A549 (cell line): ENCODE measurements at regions not wholly inside any gene's neighbourhood (a gene's known extent, or its start where the extent isn't known, plus 50 kb on each side); places are given as distances from the start of the nearest gene placed in this dataset.

Experiments
- CBX2 ChIP-seq: fragments of 200-600 bp; sonication (generic); IDR thresholded peaks from 2 replicates; pipeline ENCODE4 v1.6.1; 2016; ENCODE audit warnings: low read depth, mild to moderate bottlenecking, borderline replicate concordance
- CBX8 ChIP-seq: fragments of 200-600 bp; sonication (generic); IDR thresholded peaks from 2 replicates; pipeline ENCODE4 v1.6.1; 2016
- CEBPB ChIP-seq, 2 experiments: fragments of >200 bp in 1 of 2; sonication (Bioruptor Twin) in 1 of 2; formaldehyde crosslinking in 1 of 2; IDR thresholded peaks; 2 replicates each; pipeline ENCODE4 v1.6.1; 2012 to 2016
- CHD2 ChIP-seq: fragments of 150-350 bp; IDR thresholded peaks from 2 replicates; pipeline ENCODE4 v1.6.1; 2014; ENCODE audit warnings: low read length; ENCODE audit not compliant: partially characterized antibody
- JUN ChIP-seq, 2 experiments: fragments of >200 bp; sonication (Bioruptor Twin); formaldehyde crosslinking; IDR thresholded peaks; 2 replicates in 1 of 2; 3 replicates in 1 of 2; pipeline ENCODE4 v1.6.1; 2016 to 2017
- KDM1A ChIP-seq: fragments of 200-600 bp; sonication (generic); IDR thresholded peaks from 2 replicates; pipeline ENCODE4 v1.6.1; 2016; ENCODE audit warnings: low read depth, mild to moderate bottlenecking
- MYC ChIP-seq: IDR thresholded peaks from 2 replicates; pipeline ENCODE4 v1.6.1; 2012; ENCODE audit warnings: mild to moderate bottlenecking, inconsistent platforms, low read length, improper control_type of control experiment, borderline replicate concordance
- NFE2L2 ChIP-seq: fragments of 150-350 bp; conservative IDR thresholded peaks from 2 replicates; pipeline ENCODE4 v1.6.1; 2014; ENCODE audit warnings: low read length
- POLR2A ChIP-seq: IDR thresholded peaks from 2 replicates; pipeline ENCODE4 v1.6.1; 2012; ENCODE audit warnings: mild to moderate bottlenecking, low read length
- RAD21 ChIP-seq, 2 experiments: fragments of >200 bp in 1 of 2; sonication (Bioruptor Twin) in 1 of 2; formaldehyde crosslinking in 1 of 2; IDR thresholded peaks in 1 of 2; conservative IDR thresholded peaks in 1 of 2; 2 replicates in 1 of 2; 3 replicates in 1 of 2; pipeline ENCODE4 v1.6.1; 2012 to 2018; ENCODE audit warnings: inconsistent platforms in 1 of 2
- RFX5 ChIP-seq: fragments of 450-650 bp; IDR thresholded peaks from 2 replicates; pipeline ENCODE4 v1.7.1; 2014; ENCODE audit warnings: antibody characterized with exemption, mild to moderate bottlenecking, moderate library complexity
- TF ChIP-seq, protein P1 (sequence below): fragments of >200 bp; sonication (Bioruptor Twin); formaldehyde crosslinking; IDR thresholded peaks from 3 replicates; pipeline ENCODE4 v1.5.1; 2016
- TF ChIP-seq, protein P2 (sequence below): IDR thresholded peaks from 2 replicates; pipeline ENCODE4 v1.6.1; 2012

DNA sequence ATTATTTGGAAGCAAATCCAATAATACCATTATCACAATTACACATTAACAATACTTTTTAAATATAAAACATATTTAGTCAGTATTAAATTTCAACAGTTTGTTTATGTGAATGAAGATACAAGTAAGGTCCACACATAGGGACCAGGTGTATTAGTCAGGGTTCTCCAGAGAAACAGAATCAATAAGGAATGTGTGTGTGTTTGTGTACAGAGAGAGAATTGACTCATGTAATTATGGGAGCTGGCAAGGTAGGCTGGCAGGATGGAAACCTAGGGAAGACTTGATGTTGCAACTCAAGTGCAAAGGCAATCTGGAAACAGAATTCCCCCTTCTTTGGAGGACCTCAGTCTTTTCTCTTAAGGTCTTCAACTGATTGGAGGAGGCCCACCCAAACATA is 123.2 kb upstream of the OTX2 start:
- no peak for TF ChIP-seq CHD2
- TF ChIP-seq, protein P1, sequence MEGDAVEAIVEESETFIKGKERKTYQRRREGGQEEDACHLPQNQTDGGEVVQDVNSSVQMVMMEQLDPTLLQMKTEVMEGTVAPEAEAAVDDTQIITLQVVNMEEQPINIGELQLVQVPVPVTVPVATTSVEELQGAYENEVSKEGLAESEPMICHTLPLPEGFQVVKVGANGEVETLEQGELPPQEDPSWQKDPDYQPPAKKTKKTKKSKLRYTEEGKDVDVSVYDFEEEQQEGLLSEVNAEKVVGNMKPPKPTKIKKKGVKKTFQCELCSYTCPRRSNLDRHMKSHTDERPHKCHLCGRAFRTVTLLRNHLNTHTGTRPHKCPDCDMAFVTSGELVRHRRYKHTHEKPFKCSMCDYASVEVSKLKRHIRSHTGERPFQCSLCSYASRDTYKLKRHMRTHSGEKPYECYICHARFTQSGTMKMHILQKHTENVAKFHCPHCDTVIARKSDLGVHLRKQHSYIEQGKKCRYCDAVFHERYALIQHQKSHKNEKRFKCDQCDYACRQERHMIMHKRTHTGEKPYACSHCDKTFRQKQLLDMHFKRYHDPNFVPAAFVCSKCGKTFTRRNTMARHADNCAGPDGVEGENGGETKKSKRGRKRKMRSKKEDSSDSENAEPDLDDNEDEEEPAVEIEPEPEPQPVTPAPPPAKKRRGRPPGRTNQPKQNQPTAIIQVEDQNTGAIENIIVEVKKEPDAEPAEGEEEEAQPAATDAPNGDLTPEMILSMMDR: no peak
- TF ChIP-seq, protein P2, sequence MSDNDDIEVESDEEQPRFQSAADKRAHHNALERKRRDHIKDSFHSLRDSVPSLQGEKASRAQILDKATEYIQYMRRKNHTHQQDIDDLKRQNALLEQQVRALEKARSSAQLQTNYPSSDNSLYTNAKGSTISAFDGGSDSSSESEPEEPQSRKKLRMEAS: no peak
- no peak for TF ChIP-seq RFX5
- TF ChIP-seq JUN (IDR thresholded peaks at IDR 0.05): no peak
- TF ChIP-seq MYC: no peak
- no peak for TF ChIP-seq KDM1A
- TF ChIP-seq CBX8: no peak
- no peak for TF ChIP-seq RAD21 (conservative IDR thresholded peaks at IDR 0.05 in 1 of 2, IDR thresholded peaks at IDR 0.05 in 1 of 2)
- TF ChIP-seq CBX2: no peak
- no peak for TF ChIP-seq POLR2A
- no peak for TF ChIP-seq CEBPB (IDR thresholded peaks at IDR 0.05)
- no peak for TF ChIP-seq NFE2L2
